Islet precursor cell (in vitro differentiated cells): ENCODE measurements at regions not wholly inside any gene's neighbourhood (a gene's known extent, or its start where the extent isn't known, plus 50 kb on each side); places are given as distances from the start of the nearest gene placed in this dataset.
A peak's percentile ranks its signal among the peaks of the same experiment; 100 is the strongest.

Source experiments
- DNase-seq: peaks from one replicate; pipeline ENCODE4 v3.0.0-alpha.2; 2018

DNA sequence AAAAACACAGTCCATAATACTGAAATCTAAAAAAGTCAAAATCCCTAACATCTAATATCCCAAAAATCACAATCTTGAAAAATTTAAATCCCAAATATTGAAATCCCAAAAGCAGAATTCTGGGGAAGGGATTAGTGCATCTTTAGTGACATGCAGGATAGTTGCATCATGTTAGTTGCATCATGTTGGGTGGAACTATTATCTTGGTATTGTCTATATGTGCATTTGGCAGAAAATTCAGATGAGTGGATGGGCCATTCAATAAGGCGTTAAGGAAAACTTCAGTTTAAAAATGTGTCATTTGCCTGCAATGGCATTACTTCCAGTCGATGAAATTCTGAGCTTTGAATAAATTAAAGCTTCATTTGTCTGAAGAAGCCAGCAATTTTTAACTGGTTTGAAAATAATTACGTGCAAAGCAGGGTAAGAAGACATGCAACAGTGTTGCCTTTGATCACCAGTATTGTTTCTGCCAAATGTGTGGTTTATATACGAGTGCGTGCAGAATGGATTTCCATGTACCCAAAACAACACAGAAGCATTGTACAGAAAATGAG is 221.4 kb upstream of the NFE2L3 start:
- DNase-seq = no peak

DNA sequence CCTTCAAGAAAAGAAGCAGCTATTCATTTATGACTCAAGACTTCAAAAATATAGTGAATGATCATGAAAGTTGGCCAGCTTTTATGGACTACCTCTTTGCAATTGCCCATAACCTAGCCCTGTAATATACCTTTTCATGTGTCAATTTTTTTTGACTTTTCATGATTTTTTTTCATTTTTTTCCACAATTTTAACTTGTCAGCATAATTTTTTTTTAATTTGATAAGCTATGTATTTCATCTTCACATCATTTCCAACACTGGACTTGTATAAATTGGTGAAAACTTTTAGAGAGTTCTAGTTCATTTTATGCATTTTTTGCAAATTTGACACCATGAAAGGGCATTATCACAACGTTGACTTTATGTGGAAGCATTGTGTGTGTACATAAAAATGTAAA is 220.8 kb upstream of the NFE2L3 start:
- DNase-seq = no peak

DNA sequence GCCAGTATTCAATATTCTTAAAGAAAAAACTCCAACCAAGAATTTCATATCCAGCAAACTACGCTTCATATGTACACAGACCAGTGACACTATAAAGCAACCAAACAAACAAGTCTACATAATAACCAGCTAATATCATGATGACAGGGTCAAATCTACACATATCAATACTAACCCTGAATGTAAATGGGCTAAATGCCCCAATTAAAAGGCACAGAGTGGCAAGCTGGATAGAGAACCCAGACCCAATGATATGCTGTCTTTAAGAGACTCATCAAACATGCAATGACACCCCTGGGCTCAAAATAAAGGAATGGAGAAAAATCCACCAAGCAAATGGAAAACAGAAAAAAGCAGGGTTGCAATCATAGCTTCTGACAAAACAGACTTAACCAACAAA is 218.1 kb upstream of the NFE2L3 start:
- no peak for DNase-seq

DNA sequence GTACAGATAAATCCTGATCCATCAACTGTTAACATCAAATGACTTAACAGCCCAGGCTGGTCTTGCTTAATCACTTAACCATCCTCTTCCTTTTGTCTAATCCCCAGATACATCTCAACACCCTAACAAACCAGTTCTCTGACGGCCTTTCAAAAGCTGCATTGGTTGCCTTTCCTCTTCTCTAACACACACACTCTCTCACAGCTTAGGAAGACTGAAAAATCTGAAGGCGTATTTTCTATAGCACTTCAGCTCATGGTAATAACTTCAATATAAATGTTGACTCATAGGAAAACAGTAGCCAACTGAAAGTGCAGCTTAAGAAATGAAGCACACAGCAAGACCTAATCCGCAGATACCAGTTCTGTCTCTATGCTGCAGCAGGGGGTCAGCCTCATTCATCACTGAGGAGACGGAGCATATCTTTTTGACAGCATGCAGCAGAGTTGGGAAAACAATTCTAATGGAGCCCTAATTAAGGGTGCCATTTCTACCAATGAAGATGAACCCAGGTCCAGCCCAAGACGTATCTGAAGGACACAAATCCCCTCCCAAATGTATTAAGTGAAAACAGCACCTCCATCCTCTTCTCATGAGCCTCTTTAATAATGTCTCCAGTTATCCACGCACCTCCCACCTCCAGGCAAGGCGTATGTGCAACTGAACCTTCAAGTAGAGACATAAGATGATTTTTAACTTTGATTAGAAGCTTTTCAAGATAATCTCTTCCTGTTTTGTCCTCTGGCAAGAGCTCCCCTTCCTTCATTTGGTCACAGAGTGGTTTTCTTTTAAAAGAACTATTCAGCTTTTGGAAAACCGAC is 211.7 kb upstream of the NFE2L3 start:
- no peak for DNase-seq

DNA sequence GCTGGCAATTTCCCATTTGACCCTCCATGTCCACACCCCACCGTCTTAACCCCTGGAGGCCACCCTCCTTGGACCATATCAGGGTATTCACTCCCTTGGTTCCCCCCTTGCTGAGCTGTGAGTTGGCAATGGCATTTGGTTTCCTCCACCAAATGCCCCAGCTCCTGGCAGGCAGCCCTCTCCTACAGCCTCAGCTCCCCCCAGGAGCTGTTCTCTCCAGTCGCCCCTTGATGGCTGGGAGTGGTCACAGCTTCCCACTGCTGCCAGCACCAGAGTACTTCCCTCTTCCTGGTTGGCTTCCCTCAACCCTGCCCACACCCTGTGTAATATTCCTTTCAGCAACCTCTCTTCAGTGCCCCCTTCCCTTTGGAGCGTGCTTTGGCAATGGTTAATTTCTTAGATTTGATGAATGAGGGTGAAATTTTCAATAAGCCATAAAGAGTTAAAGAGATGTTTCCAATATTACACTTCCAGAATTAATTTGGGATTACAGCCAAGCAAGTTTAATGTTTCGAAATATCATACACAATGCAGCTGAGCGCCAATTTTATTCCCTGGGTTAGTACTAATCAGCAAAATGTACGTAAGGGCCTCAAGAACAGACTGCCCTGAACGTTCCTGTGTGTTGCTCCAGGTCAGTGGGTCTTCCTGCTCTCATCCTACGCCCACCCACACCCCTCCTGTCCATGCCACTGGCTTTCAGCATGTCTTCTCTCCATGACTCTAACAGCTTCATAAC is 207.1 kb upstream of the NFE2L3 start:
- no peak for DNase-seq

DNA sequence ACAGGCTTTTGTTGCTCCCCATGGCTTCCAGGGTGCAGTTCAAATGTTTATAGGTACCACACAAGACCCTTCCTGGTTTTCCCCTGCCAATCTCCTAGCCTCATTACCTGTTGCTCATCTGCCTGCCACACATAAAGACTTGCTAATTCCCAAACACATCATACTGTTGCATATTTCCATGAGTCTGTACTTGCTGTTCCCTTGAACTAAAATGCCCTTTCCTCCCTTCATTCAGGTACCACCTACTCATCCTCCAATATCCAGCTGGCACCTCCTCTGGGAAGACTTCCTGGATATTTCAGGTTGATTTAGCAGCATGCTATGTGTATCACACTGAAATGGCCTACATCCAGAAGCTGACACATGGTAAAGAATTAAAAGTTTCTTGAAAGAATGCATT is 206.4 kb upstream of the NFE2L3 start:
- no peak for DNase-seq

DNA sequence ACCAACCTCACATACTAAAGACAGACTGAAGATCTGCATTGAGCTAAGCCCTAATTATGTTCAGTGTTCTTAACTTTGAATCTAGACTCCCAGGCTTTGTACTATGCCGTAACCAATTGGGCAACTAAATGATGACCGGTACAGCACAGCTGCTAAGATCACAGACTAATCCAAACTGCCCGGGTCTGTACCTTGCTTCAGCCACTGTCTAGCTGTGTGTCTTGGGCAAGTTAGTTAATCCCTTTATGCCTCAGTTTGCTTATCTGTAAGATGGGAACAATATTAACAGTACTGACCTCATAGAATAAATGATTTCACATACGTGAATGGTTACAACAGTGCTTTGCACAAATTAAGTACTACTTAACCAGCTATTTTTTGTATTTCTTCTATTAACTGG is 205.8 kb upstream of the NFE2L3 start:
- DNase-seq = no peak

DNA sequence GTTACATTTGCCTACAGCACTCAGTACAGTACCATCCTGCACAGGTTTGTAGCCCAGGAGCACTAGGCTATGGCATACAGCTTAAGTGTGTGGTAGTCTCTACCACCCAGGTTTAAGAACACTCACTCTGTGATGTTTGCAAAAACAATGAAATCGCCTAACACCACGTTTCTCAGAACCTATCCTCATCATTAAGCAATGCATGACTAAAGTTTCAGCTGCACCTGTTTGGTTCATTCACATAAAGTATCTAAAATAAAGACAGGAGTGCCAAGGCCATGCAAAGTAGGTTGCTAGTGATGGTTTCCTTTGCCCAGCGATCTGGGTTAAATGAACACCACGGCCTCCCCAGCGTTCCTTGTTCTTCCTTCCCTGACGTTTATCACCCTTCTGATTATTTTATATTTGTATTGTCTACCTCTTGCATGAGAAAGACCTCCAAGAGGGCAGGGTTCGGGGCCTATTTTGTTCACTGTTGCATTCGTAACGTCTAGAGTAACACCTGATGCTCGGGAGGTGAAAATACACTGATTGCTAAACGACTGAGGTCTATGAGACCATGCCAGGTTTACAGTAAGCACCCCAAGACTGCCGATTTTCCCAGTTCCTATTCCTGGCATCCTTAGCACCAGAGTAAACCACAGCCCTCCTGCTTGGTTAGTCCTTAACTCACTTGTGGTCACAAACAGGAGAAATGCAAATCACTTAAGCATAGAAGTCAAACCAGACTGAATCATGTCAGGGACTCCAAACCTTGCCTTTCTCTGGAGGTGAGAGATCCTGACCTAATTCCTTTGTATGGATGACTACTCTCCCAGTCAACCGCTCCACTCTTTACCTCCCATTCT is 204.1 kb upstream of the NFE2L3 start:
- no peak for DNase-seq

DNA sequence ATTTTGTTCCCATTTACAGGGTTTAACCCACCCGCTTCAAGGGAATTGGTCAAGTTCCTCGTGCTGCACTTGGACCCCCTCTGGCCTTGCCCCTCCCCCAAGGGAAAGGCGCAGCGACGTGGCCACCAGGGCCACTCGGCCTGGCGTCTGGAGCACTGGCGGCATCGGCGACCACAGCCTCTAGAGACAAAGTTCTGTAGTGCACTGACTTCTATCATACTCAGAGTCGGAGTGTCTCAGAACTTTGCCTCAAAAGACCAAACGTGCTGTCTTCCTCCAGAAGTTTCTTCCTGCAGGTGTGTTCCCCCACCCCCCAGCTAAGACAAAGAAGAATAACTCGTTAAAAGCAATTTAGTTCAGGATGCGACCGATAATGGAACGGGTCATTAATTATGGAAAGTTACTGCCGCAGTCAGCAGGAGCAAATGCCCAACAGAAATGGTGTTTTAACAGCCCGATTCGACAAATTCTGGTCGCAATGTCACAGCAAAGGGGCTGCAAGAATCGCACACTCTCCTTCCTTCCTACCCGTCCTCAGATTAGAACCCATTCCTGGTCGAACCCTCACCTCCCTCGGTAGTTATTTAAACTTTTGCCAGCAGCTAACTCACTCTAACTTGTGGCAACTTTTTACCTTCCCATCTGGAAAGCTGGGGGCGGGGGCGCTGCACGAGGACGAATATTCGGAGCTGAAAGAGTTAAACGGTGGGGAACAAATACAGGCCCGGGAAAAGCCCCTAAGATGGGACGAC is 202.1 kb upstream of the NFE2L3 start:
- DNase-seq = peak; percentile 82

DNA sequence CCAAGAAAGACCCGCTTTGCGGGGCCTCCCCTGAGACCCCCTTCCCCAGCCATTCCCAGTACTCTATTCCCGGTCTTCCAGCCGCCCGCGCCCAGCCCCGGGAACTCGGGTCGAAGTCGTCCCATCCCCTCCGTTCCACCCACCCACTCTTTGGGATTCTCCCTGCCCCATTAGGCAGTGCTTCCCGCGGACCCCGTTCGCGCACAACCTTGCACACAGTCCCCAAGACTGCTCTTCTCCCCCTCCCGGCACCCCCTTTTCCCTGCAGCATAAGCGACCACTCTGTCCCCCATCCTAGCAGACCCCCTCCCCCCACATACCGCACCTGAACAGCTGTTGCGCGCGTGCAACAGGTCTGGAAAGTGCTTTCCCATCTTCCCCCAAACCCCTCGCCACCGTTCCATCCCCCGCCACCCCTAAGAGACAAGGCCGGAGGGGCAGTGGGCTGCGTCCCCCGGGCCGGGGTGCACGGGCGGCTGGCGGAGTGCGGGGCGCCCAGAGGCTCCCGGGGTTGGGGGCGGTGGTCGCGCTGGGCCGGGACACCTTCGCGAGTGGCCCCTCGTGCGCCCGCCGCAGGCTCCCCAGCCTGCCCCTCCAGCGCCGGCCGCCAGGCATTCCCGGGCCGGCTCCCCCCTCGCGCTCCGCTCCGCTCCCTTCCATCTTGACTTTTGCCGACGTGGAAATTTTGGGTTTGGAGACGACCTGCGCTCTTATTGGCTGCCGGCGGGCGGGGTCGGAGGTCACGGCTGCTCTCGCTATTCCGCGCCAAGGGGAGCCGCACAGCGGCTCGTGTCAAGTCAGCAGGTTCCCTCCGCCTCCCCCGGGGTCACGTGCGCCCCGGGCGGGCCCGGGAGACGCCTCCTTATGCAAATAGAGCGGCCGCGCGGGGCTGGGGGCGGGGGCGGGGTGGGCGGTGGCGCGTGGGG is 201.2 kb upstream of the NFE2L3 start:
- peak; percentile 99 for DNase-seq

DNA sequence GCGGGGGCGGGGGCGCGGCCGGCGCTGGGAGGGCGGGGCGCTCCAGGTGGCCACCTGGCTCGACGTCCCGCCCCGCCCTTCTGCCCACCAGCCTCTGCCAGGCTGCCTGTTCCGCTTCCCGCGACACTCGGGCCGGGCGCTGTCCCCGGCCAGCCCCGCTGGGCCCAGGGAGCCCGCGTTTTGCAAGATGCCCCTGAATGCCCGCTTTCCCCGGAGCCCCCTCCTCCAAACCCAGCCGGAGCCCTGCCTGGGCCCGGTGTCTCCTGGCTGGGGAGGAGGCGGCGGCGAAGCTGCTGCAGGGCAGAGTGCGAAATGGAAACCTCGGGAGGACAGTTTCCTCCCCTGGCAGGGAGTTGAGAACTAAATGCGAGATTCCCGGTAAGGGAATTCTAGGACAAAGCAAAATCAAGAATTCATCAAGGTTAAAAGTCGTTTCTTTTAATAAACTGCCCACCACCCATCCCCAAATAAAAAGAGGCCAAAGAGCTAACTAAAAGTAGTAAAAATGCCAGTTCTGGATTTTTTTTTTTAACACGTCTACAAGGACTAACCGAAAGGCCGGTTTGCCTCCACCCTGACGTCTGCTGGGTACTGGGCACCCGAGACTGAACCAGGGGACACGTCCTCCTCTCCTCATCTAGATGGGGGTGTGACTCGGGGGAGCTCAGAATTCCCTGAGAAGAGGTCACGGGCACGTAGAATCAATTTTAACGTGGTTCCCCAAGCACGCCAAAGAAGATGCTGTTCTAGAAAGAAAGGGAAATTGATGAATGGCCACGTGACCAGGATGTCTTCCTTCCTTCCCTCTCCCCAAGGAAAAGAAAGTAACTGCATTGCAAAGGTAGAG is 200.4 kb upstream of the NFE2L3 start:
- DNase-seq = no peak

DNA sequence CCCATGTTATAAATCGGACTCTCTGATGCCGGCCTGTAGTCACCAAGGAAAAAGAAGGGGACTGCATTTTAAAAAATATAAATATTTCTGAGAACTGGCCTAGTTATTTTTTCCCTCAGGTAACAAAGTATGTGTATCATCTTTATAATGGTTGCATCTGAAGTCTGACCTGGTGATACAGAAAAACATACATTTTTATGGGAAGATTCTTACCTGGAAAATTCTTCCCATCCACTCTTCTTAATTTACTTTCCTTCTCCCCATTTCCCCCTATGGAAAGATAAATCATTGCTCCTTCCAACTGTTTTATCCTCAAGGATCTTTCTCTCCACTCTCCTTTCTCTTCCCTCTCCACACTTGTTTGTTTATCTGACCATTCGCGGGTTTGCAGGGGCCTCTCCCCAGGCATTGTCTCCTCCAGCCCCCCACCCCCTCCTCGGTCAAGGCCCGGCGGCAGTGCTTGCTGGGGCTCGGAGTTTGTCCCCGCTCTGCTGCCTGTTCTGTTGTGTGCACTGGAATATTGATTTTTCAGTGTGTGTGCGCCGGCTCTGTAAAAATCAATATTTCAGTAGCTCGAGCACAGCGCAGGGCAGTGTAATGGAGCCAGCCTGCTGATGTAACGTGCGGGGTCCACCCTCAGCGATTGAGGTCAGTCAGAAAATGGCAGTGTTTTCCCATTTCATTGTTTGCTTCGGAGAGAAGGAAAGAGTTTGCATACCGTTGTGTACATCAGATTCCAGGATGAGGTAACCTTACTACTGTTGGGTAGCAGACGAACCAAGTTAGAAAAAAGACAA is 199.5 kb upstream of the NFE2L3 start:
- DNase-seq = no peak

DNA sequence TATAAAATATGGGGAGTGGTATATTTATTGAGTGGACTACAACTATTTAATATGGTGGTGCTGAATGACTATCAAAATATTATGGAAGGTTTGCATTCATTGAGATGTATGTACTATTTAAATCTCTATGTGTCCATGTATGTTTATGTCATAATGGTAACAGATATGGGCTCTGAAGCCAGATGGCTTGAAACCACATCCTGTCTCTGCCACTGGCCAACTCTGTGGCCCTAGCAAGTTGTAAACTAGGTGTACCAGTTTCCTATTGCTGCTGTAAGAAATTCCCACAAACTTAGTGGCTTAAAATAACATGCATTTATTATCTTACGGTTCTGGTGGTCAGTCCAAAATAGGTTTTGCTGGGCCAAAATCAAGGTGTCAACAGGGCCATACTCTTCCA is 198.1 kb upstream of the NFE2L3 start:
- DNase-seq = no peak

DNA sequence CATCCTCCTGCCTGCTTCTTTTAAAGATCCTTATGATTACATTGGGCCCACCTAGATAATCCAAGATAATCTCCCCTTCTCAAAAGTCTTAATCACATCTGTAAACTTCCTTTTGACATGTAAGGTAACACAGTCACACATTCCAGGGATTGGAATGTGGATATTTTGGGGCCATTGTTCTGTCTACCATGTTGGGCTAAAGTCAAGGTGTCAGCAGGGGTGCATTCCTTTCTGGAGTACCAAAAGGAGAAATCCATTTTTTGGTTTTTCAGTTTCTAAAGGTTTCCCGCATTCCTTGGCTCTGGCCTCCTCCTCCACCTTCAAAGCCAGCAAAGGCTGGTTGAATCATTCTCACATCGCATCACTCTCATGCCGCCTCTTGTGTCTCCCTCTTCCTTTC is 197.6 kb upstream of the NFE2L3 start:
- DNase-seq = no peak

DNA sequence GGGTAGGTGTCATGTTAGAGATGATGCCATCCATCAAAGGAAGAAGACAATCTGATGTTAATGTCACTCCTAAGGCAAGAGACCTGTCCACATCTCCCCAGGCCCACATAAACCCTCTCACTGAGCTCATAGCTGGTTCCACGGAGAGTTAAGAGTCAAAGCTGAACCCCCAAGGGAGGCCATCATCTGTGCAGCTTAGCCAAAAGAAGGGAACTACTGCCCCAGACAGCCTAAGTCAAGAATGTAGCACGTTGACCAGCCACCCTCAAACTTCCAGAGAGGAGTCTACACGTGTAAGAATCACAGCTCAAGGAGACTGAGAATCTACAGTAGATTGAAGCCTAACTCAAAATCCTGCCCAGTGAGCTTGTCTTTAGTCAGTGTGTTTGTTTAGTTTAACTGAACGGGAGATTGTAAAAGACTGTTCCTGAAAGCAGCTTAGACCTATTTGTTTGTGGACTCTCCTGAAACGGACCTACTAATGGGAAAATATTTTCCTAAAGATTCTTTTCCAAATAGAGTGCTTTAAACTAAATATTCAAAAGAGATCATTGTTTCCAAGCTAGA is 192.7 kb upstream of the NFE2L3 start:
- no peak for DNase-seq

DNA sequence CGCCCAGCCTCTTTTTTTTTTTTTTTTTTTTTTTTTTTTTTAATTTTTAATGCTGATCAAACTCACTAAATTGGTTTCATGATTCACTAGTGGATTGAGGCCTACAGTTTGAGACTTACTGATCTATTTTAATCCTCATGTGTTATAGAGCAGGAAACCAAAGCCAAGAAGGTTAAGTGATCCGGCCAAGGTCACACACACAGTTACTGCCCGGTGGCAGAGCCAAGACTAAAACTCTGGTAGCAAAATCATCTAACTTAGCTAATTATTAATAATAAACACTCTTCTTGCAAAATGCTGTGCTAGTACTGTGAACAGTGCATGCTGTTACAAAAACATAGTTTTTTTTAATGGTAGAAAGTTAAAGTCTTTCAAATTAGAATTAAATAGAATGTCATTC is 188.3 kb upstream of the NFE2L3 start:
- DNase-seq = no peak

DNA sequence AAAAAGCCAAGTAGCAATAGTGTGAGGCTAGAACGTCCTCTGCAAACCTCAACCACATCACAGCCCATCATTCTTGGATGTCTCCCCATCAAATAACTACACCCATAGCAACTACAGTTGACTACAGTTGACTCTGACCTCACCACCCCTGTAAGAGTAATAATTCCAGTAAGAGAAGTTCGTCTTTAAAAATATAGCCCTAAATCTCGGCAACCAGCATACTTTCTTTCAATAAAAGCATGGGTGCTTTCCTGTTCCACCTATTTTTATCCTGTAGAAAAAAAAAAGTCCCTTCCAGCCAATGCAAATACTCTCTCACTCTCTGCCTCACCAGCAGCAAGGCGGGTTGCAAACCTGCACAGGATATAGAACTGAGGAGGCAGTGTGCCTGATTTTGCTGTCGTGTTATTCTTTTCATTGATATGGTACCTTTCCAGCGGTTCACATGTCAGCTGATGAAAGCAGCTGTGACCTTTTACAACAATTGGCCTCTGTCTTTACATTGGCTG is 187.5 kb upstream of the NFE2L3 start:
- DNase-seq = no peak

DNA sequence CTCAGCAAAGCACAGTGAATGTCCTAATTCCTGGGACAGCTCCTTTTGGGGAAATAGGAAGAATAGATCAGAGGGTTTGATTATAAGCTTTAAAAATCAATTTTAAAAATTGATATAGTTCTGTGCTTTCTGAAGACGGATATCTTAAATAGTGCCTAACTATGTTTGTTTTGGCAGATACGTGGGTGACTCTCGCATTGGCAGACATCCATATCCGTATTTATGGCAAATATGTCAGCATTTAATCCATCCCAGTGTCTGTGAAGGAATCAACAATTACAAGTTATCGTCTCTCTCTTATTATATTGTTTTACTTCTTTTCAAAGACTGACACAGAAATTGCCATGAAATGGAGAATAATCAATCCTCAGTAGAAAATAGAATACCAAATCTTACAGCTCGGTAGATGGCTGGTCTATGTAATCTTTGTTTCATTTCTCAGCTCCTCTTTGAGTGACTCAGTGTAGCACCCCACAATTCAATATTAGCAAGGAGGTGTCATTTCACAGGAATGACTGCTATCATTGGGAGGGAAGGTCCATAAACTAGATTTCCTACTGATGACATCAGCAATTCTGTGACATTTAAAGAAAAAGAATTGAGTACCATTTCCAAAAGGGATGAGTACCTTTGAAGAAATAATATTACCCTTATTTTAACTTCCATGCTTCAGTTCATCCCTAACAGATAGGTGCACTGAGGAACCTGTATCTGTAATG is 186.4 kb upstream of the NFE2L3 start:
- no peak for DNase-seq
